Mononuclear cell (primary cell): ENCODE measurements at regions not wholly inside any gene's neighbourhood (a gene's known extent, or its start where the extent isn't known, plus 50 kb on each side); places are given as distances from the start of the nearest gene placed in this dataset.
"Not testable (repeated sequence)": the region's sequence is repeated elsewhere in the genome, so short reads cannot be mapped to it uniquely, and the experiment has no call there.

Experiments
- H3K27me3 ChIP-seq: 2 replicates; pipeline ENCODE4 v1.6.0; 2011; ENCODE audit warnings: low read length, control low read depth; ENCODE audit not compliant: insufficient read depth
- H3K4me1 ChIP-seq: 2 replicates; pipeline ENCODE4 v1.5.1; 2011; ENCODE audit warnings: mild to moderate bottlenecking, low read length, control low read depth; ENCODE audit not compliant: insufficient read depth
- H3K4me3 ChIP-seq: 2 replicates; pipeline ENCODE4 v1.5.1; 2011; ENCODE audit warnings: mild to moderate bottlenecking, low read length, moderate library complexity
- H3K9me3 ChIP-seq: 2 replicates; pipeline ENCODE4 v1.5.1; 2011; ENCODE audit warnings: low read depth, mild to moderate bottlenecking, control low read depth, low read length

DNA sequence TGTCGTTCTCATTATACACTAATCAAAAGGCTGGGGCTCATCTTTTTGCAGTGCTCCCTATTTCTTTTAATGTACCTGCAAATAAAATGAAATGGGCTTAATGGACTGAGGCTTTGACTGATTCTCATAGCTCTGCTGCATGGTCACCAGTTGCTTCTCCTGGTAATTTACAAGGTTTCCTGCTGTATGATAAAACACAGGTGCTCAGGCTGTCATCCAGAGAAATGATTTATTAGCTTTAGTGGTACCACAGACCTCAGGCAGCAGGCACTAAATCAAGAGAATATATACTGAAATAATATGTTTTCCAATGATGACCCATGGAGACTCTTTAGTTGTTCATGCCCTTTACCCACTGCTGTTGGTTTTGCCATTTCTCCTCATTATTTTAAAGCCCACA is 137.7 kb downstream of the C4orf33 start:
- Histone ChIP-seq H3K4me1 (no peaks in the 10 kb centered on the region), H3K9me3 (no peaks in the 10 kb centered on the region), H3K27me3 (peaks cover 2% of the 10 kb centered on the region), H3K4me3 (no peak overlapping the region)

GRCh38 chr4:129236351-129236750 is 140.4 kb downstream of the C4orf33 start:
- H3K4me3 ChIP-seq: no peak overlapping the region
- H3K4me1 ChIP-seq: no peaks in the 10 kb centered on the region
- no peaks in the 10 kb centered on the region for H3K27me3 ChIP-seq
- H3K9me3 ChIP-seq: no peaks in the 10 kb centered on the region

DNA sequence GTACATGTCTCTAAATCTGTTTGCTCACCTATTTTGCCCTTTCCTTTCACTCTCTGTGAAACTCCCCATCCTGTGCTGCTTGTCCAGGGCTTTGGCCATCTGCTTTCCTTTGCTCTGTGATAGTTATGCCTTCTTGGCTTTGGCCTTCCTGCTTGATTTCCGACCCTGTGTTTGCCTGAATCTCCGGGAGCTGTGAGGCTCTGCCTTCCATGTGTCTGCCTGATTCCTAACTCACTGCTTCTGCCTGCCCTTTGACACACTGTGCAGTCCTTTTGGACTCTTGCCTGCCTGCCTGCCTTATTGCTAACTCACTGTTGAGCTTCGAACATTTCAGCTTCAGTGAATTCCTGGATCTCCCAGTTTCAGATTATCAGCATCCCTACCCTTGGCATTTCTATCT is 143.1 kb downstream of the C4orf33 start:
- Histone ChIP-seq H3K9me3 (no peaks in the 10 kb centered on the region), H3K4me1 (no peaks in the 10 kb centered on the region), H3K4me3 (no peak overlapping the region), H3K27me3 (no peaks in the 10 kb centered on the region)

- Histone ChIP-seq H3K27me3 (no peaks in the 10 kb centered on the region), H3K4me1 (no peaks in the 10 kb centered on the region), H3K9me3 (no peaks in the 10 kb centered on the region), H3K4me3 (no peak overlapping the region)
These were observed 144.9 kb downstream of the C4orf33 start for GRCh38 chr4:129240816-129241215.

GRCh38 chr4:129246145-129246544 is 150.2 kb downstream of the C4orf33 start:
- Histone ChIP-seq H3K27me3 (no peaks in the 10 kb centered on the region), H3K9me3 (no peaks in the 10 kb centered on the region), H3K4me3 (no peak overlapping the region), H3K4me1 (no peaks in the 10 kb centered on the region)

DNA sequence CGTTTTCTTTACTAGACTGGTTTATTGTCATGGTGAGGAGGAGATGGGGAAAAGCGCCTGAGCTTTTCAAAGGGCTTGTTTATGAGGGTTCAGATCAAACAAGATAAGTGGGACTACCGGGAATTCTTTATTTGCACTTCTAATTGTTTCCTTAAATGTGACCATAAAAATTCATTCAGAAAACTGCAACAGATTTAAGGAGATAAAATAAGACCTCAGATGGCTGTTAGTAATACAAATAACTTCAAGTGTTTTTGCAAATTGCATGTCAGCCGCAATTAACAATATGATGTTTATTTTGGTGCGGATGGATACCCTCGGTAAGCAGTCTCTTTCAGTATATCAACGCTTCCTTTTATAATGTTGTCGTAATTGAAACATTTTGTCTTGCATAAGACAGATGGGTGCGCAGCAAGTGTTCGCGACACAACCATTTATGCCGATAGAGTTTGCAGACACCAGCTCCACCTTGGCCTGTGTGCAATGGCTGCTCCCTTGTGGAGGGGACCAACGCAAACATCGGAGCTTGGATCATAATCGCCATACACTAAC is 151.0 kb downstream of the C4orf33 start:
- H3K4me1 ChIP-seq: no peaks in the 10 kb centered on the region
- no peaks in the 10 kb centered on the region for H3K9me3 ChIP-seq
- H3K4me3 ChIP-seq: no peak overlapping the region
- no peaks in the 10 kb centered on the region for H3K27me3 ChIP-seq

- no peaks in the 10 kb centered on the region for H3K27me3 ChIP-seq
- no peaks in the 10 kb centered on the region for H3K4me1 ChIP-seq
These were observed 152.7 kb downstream of the C4orf33 start for GRCh38 chr4:129248621-129249020.

DNA sequence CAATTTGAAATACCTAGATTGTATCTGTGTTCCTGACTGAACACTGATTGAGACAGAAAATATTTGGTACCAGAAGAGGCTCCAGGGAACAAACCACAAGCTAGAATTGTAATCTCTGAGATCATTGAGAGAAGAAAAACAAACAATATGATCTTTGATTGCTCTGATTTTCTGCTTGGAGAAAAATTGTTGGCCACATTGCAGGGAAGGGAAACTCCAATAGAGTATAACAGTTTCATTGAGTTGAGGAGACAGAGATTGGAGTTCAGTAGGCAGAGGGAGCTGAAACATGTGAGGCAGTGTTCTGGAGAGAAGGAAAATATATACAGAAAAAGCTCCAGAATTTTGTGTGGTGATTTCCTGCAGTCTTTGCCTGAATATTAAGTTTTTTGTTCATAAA is 158.2 kb downstream of the C4orf33 start:
- H3K27me3 ChIP-seq: peaks cover 4% of the 10 kb centered on the region
- H3K9me3 ChIP-seq: no peaks in the 10 kb centered on the region
- H3K4me3 ChIP-seq: no peak overlapping the region
- no peaks in the 10 kb centered on the region for H3K4me1 ChIP-seq

More at GRCh38 chr4:129248621-129249020, 152.7 kb downstream of the C4orf33 start:
- H3K4me3 ChIP-seq: no peak overlapping the region
- H3K9me3 ChIP-seq: no peaks in the 10 kb centered on the region

DNA sequence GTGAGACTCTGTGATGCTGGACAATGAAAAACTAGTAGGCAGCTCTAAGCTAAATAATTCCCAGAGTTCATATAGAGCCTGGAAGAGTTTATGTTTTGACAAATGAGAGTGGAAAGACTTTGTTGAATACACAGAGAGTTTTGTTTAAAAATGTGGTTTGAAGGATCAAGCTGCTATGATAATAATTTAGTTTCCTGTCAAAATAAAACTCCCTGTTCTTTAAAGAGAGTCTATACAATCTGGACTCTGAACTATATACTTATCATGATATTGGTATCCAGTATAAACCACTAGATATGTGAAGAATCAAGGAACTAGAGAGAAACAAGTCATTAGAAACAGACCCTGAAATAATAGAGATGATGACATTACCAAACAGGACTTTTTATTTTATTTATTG is 158.6 kb downstream of the C4orf33 start:
- no peaks in the 10 kb centered on the region for H3K4me1 ChIP-seq
- peaks cover 4% of the 10 kb centered on the region for H3K27me3 ChIP-seq
- no peaks in the 10 kb centered on the region for H3K9me3 ChIP-seq
- H3K4me3 ChIP-seq: no peak overlapping the region

GRCh38 chr4:129261584-129261983 is 165.6 kb downstream of the C4orf33 start:
- no peaks in the 10 kb centered on the region for H3K27me3 ChIP-seq
- H3K4me1 ChIP-seq: no peaks in the 10 kb centered on the region
- H3K4me3 ChIP-seq: no peak overlapping the region
- no peaks in the 10 kb centered on the region for H3K9me3 ChIP-seq

DNA sequence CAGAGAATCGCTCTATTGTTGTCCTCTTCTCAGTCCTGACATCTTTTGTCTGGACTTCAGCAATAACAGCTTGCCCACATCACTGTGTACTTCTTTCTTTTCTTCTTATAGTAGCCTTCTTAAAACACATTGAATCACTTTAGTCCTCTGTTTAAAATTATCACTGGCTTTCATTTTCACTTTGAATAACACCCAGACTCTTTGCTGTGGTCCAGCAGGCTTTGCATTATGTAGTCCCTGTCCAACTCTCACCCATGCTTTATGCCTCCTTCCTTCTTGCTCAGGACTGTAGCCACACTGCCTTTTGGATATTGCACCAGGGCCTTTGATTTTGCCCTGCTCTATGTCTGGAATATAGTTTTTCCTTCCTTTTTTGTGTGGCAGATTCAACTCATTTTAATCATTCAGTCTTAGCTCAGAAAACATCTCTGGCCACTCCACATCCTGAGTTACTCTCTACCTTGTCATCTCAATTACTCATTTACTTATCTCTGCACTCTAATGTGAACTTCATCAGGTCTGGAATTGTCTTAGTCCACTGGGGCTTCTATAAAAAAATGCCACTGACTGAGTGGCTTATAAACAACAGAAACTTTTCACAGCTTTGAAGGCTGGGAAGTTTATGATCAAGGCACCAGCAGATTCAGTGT is 168.2 kb downstream of the C4orf33 start:
- Histone ChIP-seq H3K4me1 (no peaks in the 10 kb centered on the region), H3K9me3 (no peaks in the 10 kb centered on the region)

DNA sequence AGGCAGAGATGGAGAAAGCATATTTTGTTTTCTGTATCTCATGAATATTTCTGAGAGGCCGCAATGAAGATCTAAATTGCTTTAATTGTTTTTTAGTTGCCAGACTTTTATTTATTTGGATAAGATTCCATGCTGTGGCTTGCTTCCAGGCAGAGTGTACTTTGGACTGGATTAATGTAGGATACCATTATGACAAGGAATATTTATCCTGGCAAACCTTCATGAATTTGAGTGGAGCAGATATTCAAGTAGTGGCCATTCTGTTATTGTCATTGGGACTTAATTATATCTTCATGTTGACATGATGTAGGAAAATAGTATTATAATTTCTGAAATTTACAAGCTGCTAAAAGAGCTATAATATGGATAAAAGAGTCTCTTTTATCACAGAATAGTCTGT is 182.9 kb downstream of the C4orf33 start:
- H3K4me3 ChIP-seq: no peak overlapping the region
- H3K9me3 ChIP-seq: no peaks in the 10 kb centered on the region
- no peaks in the 10 kb centered on the region for H3K27me3 ChIP-seq
- H3K4me1 ChIP-seq: no peaks in the 10 kb centered on the region

More for the DNA sequence above, 168.2 kb downstream of the C4orf33 start:
- Histone ChIP-seq H3K4me3 (no peak overlapping the region), H3K27me3 (peaks cover 4% of the 10 kb centered on the region)

DNA sequence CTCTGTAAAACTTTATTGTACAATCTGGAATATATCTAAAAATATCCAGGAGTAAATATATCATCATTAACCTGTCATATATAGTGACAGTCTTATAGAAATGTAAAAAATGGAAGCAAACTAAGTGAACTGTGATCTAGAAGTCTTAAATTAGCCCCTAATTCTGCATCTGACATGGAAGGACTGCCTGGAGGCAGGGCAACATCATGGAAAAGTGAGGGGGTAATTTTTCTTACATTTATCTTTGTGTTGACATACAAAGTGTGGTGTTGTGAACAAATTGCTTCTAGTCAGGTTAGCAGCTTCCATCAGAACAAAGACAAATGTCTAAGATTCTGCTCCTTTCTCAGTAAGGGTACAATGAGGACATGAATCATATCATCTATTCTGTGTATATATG is 186.3 kb downstream of the C4orf33 start:
- no peaks in the 10 kb centered on the region for H3K9me3 ChIP-seq
- H3K27me3 ChIP-seq: no peaks in the 10 kb centered on the region
- no peak overlapping the region for H3K4me3 ChIP-seq
- H3K4me1 ChIP-seq: no peaks in the 10 kb centered on the region

GRCh38 chr4:129292194-129292593 is 196.2 kb downstream of the C4orf33 start:
- not testable (repeated sequence) for H3K4me1 ChIP-seq, H3K9me3 ChIP-seq, H3K27me3 ChIP-seq, H3K4me3 ChIP-seq

GRCh38 chr4:129314781-129315180 is 218.8 kb downstream of the C4orf33 start:
- Histone ChIP-seq H3K4me3 (no peak overlapping the region), H3K4me1 (no peaks in the 10 kb centered on the region), H3K27me3 (no peaks in the 10 kb centered on the region), H3K9me3 (no peaks in the 10 kb centered on the region)

DNA sequence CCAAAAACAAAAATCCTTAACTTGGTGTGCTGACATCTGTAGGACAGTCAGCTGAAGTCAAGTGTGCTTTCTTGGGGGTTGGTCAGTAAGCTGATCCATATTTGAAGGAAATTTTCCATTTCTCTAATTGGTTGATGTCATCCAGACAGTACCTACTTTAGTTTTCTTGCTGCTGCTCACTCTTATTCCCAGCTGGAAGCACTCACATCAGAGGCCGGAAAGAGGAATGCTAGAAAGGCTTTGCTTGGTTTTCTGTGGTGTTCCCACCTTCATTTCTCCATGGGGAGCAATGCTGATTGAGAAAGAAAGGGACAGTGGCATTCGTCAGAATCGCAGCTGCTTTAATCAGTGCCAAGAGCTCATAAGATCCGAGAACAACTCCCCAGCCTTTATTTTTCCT is 227.0 kb downstream of the C4orf33 start:
- H3K27me3 ChIP-seq: no peaks in the 10 kb centered on the region

More for the DNA sequence above, 227.0 kb downstream of the C4orf33 start:
- H3K4me1 ChIP-seq: peaks cover 30% of the 10 kb centered on the region
- H3K9me3 ChIP-seq: no peaks in the 10 kb centered on the region
- no peak overlapping the region for H3K4me3 ChIP-seq
